ENCODE measurements at regions not wholly inside any gene's neighbourhood (a gene's known extent, or its start where the extent isn't known, plus 50 kb on each side); places are given as distances from the start of the nearest gene placed in this dataset.

GRCh38 chr5:170159947-170160346 lies 54.2 kb downstream of the FOXI1 start:
- in situ Hi-C loops (cut with MboI; ENCODE audit: low sequenced_read_pairs) = no loop called here

GRCh38 chr5:170161069-170161468 lies 55.4 kb downstream of the FOXI1 start:
- in situ Hi-C loops (cut with MboI; ENCODE audit: low sequenced_read_pairs) = no loop called here

GRCh38 chr5:170162631-170163321 lies 57.1 kb downstream of the FOXI1 start:
- in situ Hi-C loops (cut with MboI; ENCODE audit: low sequenced_read_pairs) = no loop called here

- in situ Hi-C loops (cut with MboI; ENCODE audit: low sequenced_read_pairs) = no loop called here
Measured at GRCh38 chr5:170164087-170164486, 58.4 kb downstream of the FOXI1 start.

- in situ Hi-C loops (cut with MboI; ENCODE audit: low sequenced_read_pairs) = no loop called here
Measured at GRCh38 chr5:170164921-170165320, 59.2 kb downstream of the FOXI1 start.

GRCh38 chr5:170166101-170166500 lies 60.4 kb downstream of the FOXI1 start:
- in situ Hi-C loops (cut with MboI; ENCODE audit: low sequenced_read_pairs) = no loop called here

GRCh38 chr5:170168002-170168401 lies 62.3 kb downstream of the FOXI1 start:
- in situ Hi-C loops (cut with MboI; ENCODE audit: low sequenced_read_pairs) = no loop called here

GRCh38 chr5:170168797-170169196 lies 63.1 kb downstream of the FOXI1 start:
- in situ Hi-C loops (cut with MboI; ENCODE audit: low sequenced_read_pairs) = no loop called here

- in situ Hi-C loops (cut with MboI; ENCODE audit: low sequenced_read_pairs) = no loop called here
Measured at GRCh38 chr5:170169996-170170395, 62.8 kb upstream of the C5orf58 start.

- in situ Hi-C loops (cut with MboI; ENCODE audit: low sequenced_read_pairs) = no loop called here
Measured at GRCh38 chr5:170171811-170172210, 61.0 kb upstream of the C5orf58 start.

GRCh38 chr5:170173227-170173626 lies 59.6 kb upstream of the C5orf58 start:
- in situ Hi-C loops (cut with MboI; ENCODE audit: low sequenced_read_pairs) = no loop called here

GRCh38 chr5:170173647-170174046 lies 59.1 kb upstream of the C5orf58 start:
- in situ Hi-C loops (cut with MboI; ENCODE audit: low sequenced_read_pairs) = no loop called here

- in situ Hi-C loops (cut with MboI; ENCODE audit: low sequenced_read_pairs) = loop anchor here (25.0 kb wide), 1 partner anchor 90 kb away; no protein-coding TSS in a partner anchor
Measured at GRCh38 chr5:170176916-170177315, 55.9 kb upstream of the C5orf58 start.

GRCh38 chr5:170178814-170179213 lies 54.0 kb upstream of the C5orf58 start:
- in situ Hi-C loops (cut with MboI; ENCODE audit: low sequenced_read_pairs) = loop anchor here (25.0 kb wide), 1 partner anchor 92 kb away; no protein-coding TSS in a partner anchor

- in situ Hi-C loops (cut with MboI; ENCODE audit: low sequenced_read_pairs) = loop anchor here (25.0 kb wide), 1 partner anchor 92 kb away; no protein-coding TSS in a partner anchor
Measured at GRCh38 chr5:170179626-170180025, 53.2 kb upstream of the C5orf58 start.

GRCh38 chr5:170181902-170182301 lies 50.9 kb upstream of the C5orf58 start:
- in situ Hi-C loops (cut with MboI; ENCODE audit: low sequenced_read_pairs) = loop anchor here (25.0 kb wide), 1 partner anchor 95 kb away; no protein-coding TSS in a partner anchor

GRCh38 chr5:170182491-170182890 lies 50.3 kb upstream of the C5orf58 start:
- in situ Hi-C loops (cut with MboI; ENCODE audit: low sequenced_read_pairs) = loop anchor here (25.0 kb wide), 1 partner anchor 95 kb away; no protein-coding TSS in a partner anchor

All from hTERT RPE-1 (cell line).